GM19238 (cell line): ENCODE measurements at regions not wholly inside any gene's neighbourhood (a gene's known extent, or its start where the extent isn't known, plus 50 kb on each side); places are given as distances from the start of the nearest gene placed in this dataset.

Experiments
- DNase-seq: peaks from one replicate; pipeline ENCODE4 v3.0.0; 2011; ENCODE audit warnings: low spot score; ENCODE audit not compliant: insufficient read length

- DNase-seq, result no peak
These were observed 169.7 kb downstream of the IGLL1 start for GRCh38 chr22:23410411-23410810.

- DNase-seq, result no peak
These were observed 170.1 kb downstream of the IGLL1 start for GRCh38 chr22:23409976-23410375.

- DNase-seq, result no peak
These were observed 171.8 kb downstream of the IGLL1 start for GRCh38 chr22:23408321-23408720.

- no peak for DNase-seq
These were observed 174.7 kb downstream of the IGLL1 start for GRCh38 chr22:23405366-23405851.

GRCh38 chr22:23404689-23405365, 175.3 kb downstream of the IGLL1 start:
- no peak for DNase-seq

GRCh38 chr22:23403720-23404688, 176.1 kb downstream of the IGLL1 start:
- no peak for DNase-seq

- DNase-seq, result no peak
These were observed 176.9 kb downstream of the IGLL1 start for GRCh38 chr22:23403152-23403719.

GRCh38 chr22:23402275-23403151, 177.6 kb downstream of the IGLL1 start:
- DNase-seq, result peak; percentile 61

GRCh38 chr22:23401910-23402274, 178.2 kb downstream of the IGLL1 start:
- no peak for DNase-seq

- no peak for DNase-seq
These were observed 178.8 kb downstream of the IGLL1 start for GRCh38 chr22:23401111-23401909.

- DNase-seq, result no peak
These were observed 179.7 kb downstream of the IGLL1 start for GRCh38 chr22:23400286-23400981.

- no peak for DNase-seq
These were observed 180.5 kb downstream of the IGLL1 start for GRCh38 chr22:23399367-23400285.

- DNase-seq, result no peak
These were observed 181.3 kb downstream of the IGLL1 start for GRCh38 chr22:23398701-23399366.

- DNase-seq, result no peak
These were observed 182.2 kb downstream of the IGLL1 start for GRCh38 chr22:23397613-23398567.

- no peak for DNase-seq
These were observed 183.0 kb downstream of the IGLL1 start for GRCh38 chr22:23397008-23397612.

- DNase-seq, result no peak
These were observed 183.6 kb downstream of the IGLL1 start for GRCh38 chr22:23396362-23397007.
